NT2/D1 (cell line): ENCODE measurements at regions not wholly inside any gene's neighbourhood (a gene's known extent, or its start where the extent isn't known, plus 50 kb on each side); places are given as distances from the start of the nearest gene placed in this dataset.

Experiments used
- SUZ12 ChIP-seq: IDR thresholded peaks from 2 replicates; pipeline ENCODE4 v1.6.1; 2011; ENCODE audit not compliant: insufficient read length, insufficient read depth; ENCODE audit errors: extremely low read depth
- YY1 ChIP-seq: IDR thresholded peaks from 2 replicates; pipeline ENCODE4 v1.6.1; 2011; ENCODE audit not compliant: insufficient read length, insufficient read depth
- ZNF274 ChIP-seq: IDR thresholded peaks from 2 replicates; pipeline ENCODE4 v1.6.1; 2011; ENCODE audit warnings: mild to moderate bottlenecking, low read depth, low read length

DNA sequence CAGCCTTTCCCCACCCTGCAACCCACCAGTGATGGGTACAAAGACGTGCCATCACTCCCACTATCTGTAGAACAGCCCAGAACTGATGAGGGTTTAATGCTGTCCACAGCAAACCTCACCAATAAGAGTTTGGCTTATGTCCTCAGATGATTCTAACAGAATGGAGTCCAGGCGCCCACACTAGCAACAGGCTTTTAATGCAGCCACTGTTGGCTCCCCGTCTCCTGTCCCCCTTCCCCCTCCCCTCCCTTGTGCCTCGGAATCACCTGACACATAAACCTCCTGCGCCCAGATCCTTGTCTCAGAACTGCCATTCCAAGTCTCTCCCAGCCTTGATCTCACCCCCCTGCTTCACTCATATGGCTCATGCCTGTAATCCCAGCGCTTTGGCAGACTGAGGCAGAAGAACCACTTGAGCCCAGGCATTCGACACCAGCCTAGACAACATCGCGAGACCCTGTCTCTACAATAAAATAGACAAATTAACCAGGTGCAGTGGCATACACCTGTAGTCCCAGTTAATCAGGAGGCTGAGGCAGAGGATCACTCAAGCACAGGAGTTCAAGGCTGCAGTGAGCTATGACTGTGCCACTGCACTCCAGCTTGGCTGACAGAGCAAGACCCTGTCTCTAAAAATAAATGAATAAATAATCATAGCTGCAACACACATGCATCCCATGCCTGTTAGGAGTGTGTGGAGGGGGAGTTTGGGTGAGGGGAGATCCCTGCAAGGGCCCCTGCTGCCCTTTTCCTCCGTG, 85.6 kb downstream of the SNX5 start:
- TF ChIP-seq YY1 (no peak), ZNF274 (no peak), SUZ12 (no peak)
